GM12892 (cell line): ENCODE measurements at regions not wholly inside any gene's neighbourhood (a gene's known extent, or its start where the extent isn't known, plus 50 kb on each side); places are given as distances from the start of the nearest gene placed in this dataset.

Experiments used
- POLR2A ChIP-seq: IDR thresholded peaks from 2 replicates; pipeline ENCODE4 v1.6.1; 2011; ENCODE audit warnings: low read depth, low read length, control low read depth
- POLR2AphosphoS5 ChIP-seq: IDR thresholded peaks from 2 replicates; pipeline ENCODE4 v1.6.1; 2011; ENCODE audit warnings: low read depth, low read length, control low read depth
- TAF1 ChIP-seq: IDR thresholded peaks from 2 replicates; pipeline ENCODE4 v1.6.1; 2011; ENCODE audit warnings: low read depth, mild to moderate bottlenecking, control low read depth, low read length, borderline replicate concordance

GRCh38 chr12:18165889-18166288, 75.9 kb upstream of the RERGL start:
- TF ChIP-seq TAF1 (no peak), POLR2AphosphoS5 (no peak), POLR2A (no peak)
